Osteocyte (in vitro differentiated cells): ENCODE measurements at regions not wholly inside any gene's neighbourhood (a gene's known extent, or its start where the extent isn't known, plus 50 kb on each side); places are given as distances from the start of the nearest gene placed in this dataset.

Experiments
- DNase-seq: peaks from one replicate; pipeline ENCODE4 v3.0.0; 2021; ENCODE audit warnings: mixed read lengths; ENCODE audit not compliant: unreplicated experiment; ENCODE audit errors: extremely low spot score
- H3K27ac Mint-ChIP-seq: one replicate; pipeline ENCODE4 v1.8.0; 2021; ENCODE audit warnings: mild to moderate bottlenecking, mixed read lengths; ENCODE audit not compliant: unreplicated experiment
- H3K27me3 Mint-ChIP-seq: one replicate; pipeline ENCODE4 v1.8.0; 2021; ENCODE audit warnings: mixed read lengths; ENCODE audit not compliant: unreplicated experiment
- H3K36me3 Mint-ChIP-seq: one replicate; pipeline ENCODE4 v1.8.0; 2021; ENCODE audit warnings: mixed read lengths; ENCODE audit not compliant: unreplicated experiment
- H3K4me1 Mint-ChIP-seq: one replicate; pipeline ENCODE4 v1.8.0; 2021; ENCODE audit warnings: mixed read lengths; ENCODE audit not compliant: unreplicated experiment
- H3K4me3 Mint-ChIP-seq: one replicate; pipeline ENCODE4 v1.8.0; 2021; ENCODE audit warnings: mild to moderate bottlenecking, moderate library complexity, mixed read lengths; ENCODE audit not compliant: unreplicated experiment
- H3K9me3 Mint-ChIP-seq: one replicate; pipeline ENCODE4 v1.8.0; 2021; ENCODE audit warnings: mixed read lengths; ENCODE audit not compliant: unreplicated experiment
- CTCF ChIP-seq: fragments of 200-600 bp; sonication (generic); IDR thresholded peaks from 2 replicates; pipeline ENCODE4 v1.5.0; 2021; ENCODE audit warnings: antibody characterized with exemption, mild to moderate bottlenecking, moderate library complexity

DNA sequence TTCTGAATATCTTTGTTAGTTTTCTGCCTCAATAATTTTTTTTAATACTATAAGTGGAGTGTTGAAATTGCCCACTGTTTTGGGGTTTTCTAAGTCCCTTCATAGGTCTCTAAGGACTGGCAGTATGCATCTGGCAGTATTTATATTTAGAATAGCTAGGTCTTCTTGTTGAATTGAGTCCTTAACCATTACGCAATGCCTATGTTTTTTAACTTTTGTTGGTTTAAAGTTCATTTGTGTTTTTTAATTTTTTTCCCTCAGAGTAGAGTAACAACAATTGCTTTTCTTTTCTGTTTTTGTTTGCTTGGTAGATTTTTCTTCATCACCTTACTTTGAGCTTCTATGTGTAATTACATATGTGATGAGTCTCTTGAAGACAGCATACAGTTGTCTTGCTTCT, 375.9 kb upstream of the EYS start:
- Mint-ChIP-seq H3K27me3 (no peaks in the 10 kb centered on the region), H3K36me3 (no peaks in the 10 kb centered on the region), H3K27ac (no peak overlapping the region), H3K4me3 (no peak overlapping the region), H3K4me1 (no peaks in the 10 kb centered on the region), H3K9me3 (peaks cover 56% of the 10 kb centered on the region)
- no peak for TF ChIP-seq CTCF
- DNase-seq: no peak

- Mint-ChIP-seq H3K36me3 (no peaks in the 10 kb centered on the region), H3K27me3 (no peaks in the 10 kb centered on the region), H3K27ac (no peak overlapping the region), H3K9me3 (peaks cover 9% of the 10 kb centered on the region), H3K4me3 (no peak overlapping the region), H3K4me1 (no peaks in the 10 kb centered on the region)
- DNase-seq: no peak
- no peak for TF ChIP-seq CTCF
These were observed 361.9 kb upstream of the EYS start for GRCh38 chr6:66068907-66069306.

DNA sequence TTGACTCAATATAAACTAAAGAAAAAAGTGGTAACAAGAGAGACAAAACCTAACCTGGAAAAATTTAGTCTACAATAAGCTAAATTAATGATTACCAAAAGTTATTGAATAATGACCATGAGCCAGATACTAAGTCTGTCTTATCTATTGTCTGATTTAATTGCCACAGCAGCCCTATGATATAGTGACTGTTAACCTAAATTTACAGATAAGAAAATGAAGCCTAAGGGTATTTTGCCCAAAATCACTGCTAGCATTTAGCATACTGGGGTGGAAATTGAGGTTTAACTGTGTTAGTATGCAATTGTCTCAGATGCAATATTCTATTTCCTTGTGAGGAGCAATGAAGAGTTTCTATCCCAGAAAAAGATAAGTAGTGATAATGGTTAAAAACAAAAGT, 361.0 kb upstream of the EYS start:
- Mint-ChIP-seq H3K9me3 (peaks cover 5% of the 10 kb centered on the region), H3K27ac (no peak overlapping the region)
- no peak for TF ChIP-seq CTCF

DNA sequence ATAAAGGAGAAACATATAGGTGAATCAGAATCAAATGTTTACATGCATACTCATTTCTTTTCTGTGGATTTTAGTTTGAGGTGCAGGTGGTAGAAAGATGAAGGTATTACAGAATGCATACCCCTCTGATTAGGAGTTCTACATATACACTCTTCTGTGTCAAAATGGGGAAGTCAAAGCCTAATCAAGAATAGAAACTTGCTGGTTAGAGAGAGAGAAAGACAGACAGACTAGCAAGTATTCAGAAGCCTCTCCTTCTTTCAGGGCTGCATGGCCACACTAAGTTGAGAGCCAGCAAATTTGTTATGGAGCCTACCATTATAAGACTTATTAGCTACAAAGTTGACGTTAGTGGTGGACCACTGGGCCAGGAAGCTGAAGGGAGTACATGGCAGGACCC, 358.3 kb upstream of the EYS start:
- no peak for DNase-seq
- no peaks in the 10 kb centered on the region for H3K4me1 Mint-ChIP-seq
- no peaks in the 10 kb centered on the region for H3K36me3 Mint-ChIP-seq
- H3K4me3 Mint-ChIP-seq: no peak overlapping the region
- H3K27me3 Mint-ChIP-seq: no peaks in the 10 kb centered on the region
- H3K27ac Mint-ChIP-seq: no peak overlapping the region
- peaks cover 5% of the 10 kb centered on the region for H3K9me3 Mint-ChIP-seq
- no peak for TF ChIP-seq CTCF

More for the DNA sequence above, 361.0 kb upstream of the EYS start:
- no peak for DNase-seq
- Mint-ChIP-seq H3K36me3 (no peaks in the 10 kb centered on the region), H3K27me3 (no peaks in the 10 kb centered on the region), H3K4me3 (no peak overlapping the region), H3K4me1 (no peaks in the 10 kb centered on the region)

DNA sequence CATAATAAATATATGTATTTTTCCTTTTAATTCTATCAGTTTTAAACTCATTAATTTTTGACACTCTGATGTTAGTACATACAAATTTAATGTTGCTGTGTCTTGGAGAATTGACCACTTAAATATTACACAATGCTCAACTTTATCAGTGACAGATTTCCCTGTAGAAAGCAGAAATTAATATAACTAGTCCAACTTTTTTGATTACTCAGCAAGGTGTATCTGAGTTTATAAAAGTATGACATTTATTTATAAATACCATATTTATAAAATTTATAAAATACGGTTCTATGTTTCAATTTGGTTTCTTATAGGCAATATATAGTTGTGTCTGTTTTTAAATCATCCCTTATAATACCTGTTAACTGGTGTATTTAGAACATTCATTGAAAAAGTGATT, 350.0 kb upstream of the EYS start:
- Mint-ChIP-seq H3K9me3 (no peaks in the 10 kb centered on the region), H3K4me3 (no peak overlapping the region), H3K4me1 (no peaks in the 10 kb centered on the region), H3K36me3 (no peaks in the 10 kb centered on the region), H3K27me3 (no peaks in the 10 kb centered on the region), H3K27ac (no peak overlapping the region)
- no peak for TF ChIP-seq CTCF
- no peak for DNase-seq
